ENCODE measurements at regions not wholly inside any gene's neighbourhood (a gene's known extent, or its start where the extent isn't known, plus 50 kb on each side); places are given as distances from the start of the nearest gene placed in this dataset.

GRCh38 chr22:27677905-27678458 lies 123.6 kb downstream of the MN1 start:
- no peak overlapping the region for H3K4me3 ChIP-seq (ENCODE audit: low read depth, low read length)
- DNase-seq (ENCODE audit: low read depth), result no peak
- no peak for TF ChIP-seq CTCF (IDR thresholded peaks at IDR 0.05; ENCODE audit: insufficient read depth, low read length, poor library complexity, severe bottlenecking)
- no peaks in the 10 kb centered on the region for H3K36me3 ChIP-seq (ENCODE audit: control insufficient read depth, insufficient read depth, low read length)
- peaks cover 53% of the 10 kb centered on the region for H3K27me3 ChIP-seq (ENCODE audit: control insufficient read depth, insufficient read depth, low read length)

- Histone ChIP-seq H3K4me3 (ENCODE audit: low read depth, low read length) (no peak overlapping the region), H3K36me3 (ENCODE audit: control insufficient read depth, insufficient read depth, low read length) (no peaks in the 10 kb centered on the region), H3K27me3 (ENCODE audit: control insufficient read depth, insufficient read depth, low read length) (peaks cover 48% of the 10 kb centered on the region)
- DNase-seq (ENCODE audit: low read depth), result no peak
- TF ChIP-seq CTCF (IDR thresholded peaks at IDR 0.05; ENCODE audit: insufficient read depth, low read length, poor library complexity, severe bottlenecking), result no peak
Measured at GRCh38 chr22:27679176-27679575, 122.4 kb downstream of the MN1 start.

GRCh38 chr22:27679693-27680488 lies 121.7 kb downstream of the MN1 start:
- TF ChIP-seq CTCF (IDR thresholded peaks at IDR 0.05; ENCODE audit: insufficient read depth, low read length, poor library complexity, severe bottlenecking), result no peak
- DNase-seq (ENCODE audit: low read depth), result no peak
- H3K27me3 ChIP-seq (ENCODE audit: control insufficient read depth, insufficient read depth, low read length), result peaks cover 46% of the 10 kb centered on the region

GRCh38 chr22:27680636-27681035 lies 120.9 kb downstream of the MN1 start:
- H3K27me3 ChIP-seq (ENCODE audit: control insufficient read depth, insufficient read depth, low read length), result peaks cover 41% of the 10 kb centered on the region
- DNase-seq (ENCODE audit: low read depth), result no peak
- no peak for TF ChIP-seq CTCF (IDR thresholded peaks at IDR 0.05; ENCODE audit: insufficient read depth, low read length, poor library complexity, severe bottlenecking)
- no peaks in the 10 kb centered on the region for H3K36me3 ChIP-seq (ENCODE audit: control insufficient read depth, insufficient read depth, low read length)
- no peak overlapping the region for H3K4me3 ChIP-seq (ENCODE audit: low read depth, low read length)

More at GRCh38 chr22:27679693-27680488, 121.7 kb downstream of the MN1 start:
- Histone ChIP-seq H3K4me3 (ENCODE audit: low read depth, low read length) (no peak overlapping the region), H3K36me3 (ENCODE audit: control insufficient read depth, insufficient read depth, low read length) (no peaks in the 10 kb centered on the region)

GRCh38 chr22:27681037-27681436 lies 120.5 kb downstream of the MN1 start:
- TF ChIP-seq CTCF (IDR thresholded peaks at IDR 0.05; ENCODE audit: insufficient read depth, low read length, poor library complexity, severe bottlenecking), result no peak
- Histone ChIP-seq H3K36me3 (ENCODE audit: control insufficient read depth, insufficient read depth, low read length) (no peaks in the 10 kb centered on the region), H3K27me3 (ENCODE audit: control insufficient read depth, insufficient read depth, low read length) (peaks cover 41% of the 10 kb centered on the region)

More at GRCh38 chr22:27681037-27681436, 120.5 kb downstream of the MN1 start:
- no peak overlapping the region for H3K4me3 ChIP-seq (ENCODE audit: low read depth, low read length)
- DNase-seq (ENCODE audit: low read depth), result no peak

Measured in kidney epithelial cell (primary cell).